ENCODE measurements at regions not wholly inside any gene's neighbourhood (a gene's known extent, or its start where the extent isn't known, plus 50 kb on each side); places are given as distances from the start of the nearest gene placed in this dataset.

- no peak for TF ChIP-seq CTCF (IDR thresholded peaks at IDR 0.05; ENCODE audit: borderline replicate concordance, extremely low read depth, low read length, poor library complexity, severe bottlenecking)
- no peak for TF ChIP-seq EZH2 (IDR thresholded peaks at IDR 0.05; ENCODE audit: borderline replicate concordance, low read depth, low read length, severe bottlenecking)
Measured at GRCh38 chr15:95277266-95277665, 1045.9 kb downstream of the MCTP2 start.
